GM21825 (cell line): ENCODE measurements at regions not wholly inside any gene's neighbourhood (a gene's known extent, or its start where the extent isn't known, plus 50 kb on each side); places are given as distances from the start of the nearest gene placed in this dataset.

Experiments used
- ATAC-seq: cut with Tn5 transposase; IDR thresholded peaks from one replicate; pipeline ENCODE4 v1.9.1; 2021; ENCODE audit warnings: mild to moderate bottlenecking, moderate library complexity; ENCODE audit not compliant: unreplicated experiment

DNA sequence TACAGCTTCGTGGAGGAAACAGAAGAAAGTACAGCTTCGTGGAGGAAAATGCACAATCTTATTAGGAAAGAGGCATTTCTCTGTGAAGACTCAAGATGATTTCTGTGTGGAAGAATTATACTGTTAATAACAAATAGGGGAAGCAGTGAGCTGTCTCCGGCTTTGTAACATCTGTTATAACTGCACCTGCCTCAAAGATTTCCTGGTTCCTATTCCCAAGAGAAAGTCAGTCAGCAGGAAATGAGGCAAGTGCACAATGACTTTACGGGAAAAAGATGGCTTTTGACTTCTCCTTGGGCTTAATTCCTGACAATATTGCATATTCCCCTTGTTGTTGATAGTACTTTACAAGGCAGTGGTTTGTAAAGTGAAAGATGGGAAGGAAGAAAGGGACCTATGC is 538.5 kb downstream of the BMP2 start:
- no peak for ATAC-seq

GRCh38 chr20:7308163-7308562 is 540.7 kb downstream of the BMP2 start:
- ATAC-seq, result no peak

DNA sequence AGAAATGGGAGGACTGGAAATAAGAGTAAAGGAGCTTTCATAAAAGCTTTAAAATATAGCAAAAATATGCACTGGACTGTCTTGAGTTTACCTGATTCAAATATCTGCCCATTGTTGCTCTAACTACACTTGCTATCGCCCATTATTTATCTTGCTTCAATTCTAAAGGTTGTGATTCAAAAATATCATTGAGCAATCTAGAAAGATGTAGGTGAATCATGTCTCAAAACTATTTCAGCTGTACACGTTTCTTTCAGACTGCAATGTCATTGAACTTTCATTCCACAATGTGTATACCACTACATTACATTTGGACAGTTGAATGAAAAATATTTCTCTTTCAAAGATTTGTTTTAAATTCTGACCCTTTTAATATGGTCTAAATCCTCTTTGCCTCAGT is 545.6 kb downstream of the BMP2 start:
- no peak for ATAC-seq

GRCh38 chr20:7323957-7324356 is 556.5 kb downstream of the BMP2 start:
- no peak for ATAC-seq

DNA sequence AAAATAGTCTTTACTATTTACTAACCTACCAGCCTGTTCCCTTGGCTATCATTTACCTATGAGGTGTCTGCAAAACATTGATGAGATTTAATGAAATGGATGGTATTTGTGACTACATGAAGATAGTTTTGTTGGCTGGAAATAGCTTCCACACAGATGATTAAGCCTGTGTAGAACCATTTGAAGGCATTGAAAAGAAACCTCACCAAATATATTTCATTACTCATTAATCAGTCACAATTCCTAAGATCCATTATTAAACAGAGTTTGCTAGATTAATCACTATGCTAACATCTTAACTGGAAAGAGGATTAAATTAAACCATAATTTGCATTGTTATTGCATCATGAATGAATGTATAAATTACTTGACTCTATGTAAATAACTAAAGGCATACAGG is 560.3 kb downstream of the BMP2 start:
- no peak for ATAC-seq

DNA sequence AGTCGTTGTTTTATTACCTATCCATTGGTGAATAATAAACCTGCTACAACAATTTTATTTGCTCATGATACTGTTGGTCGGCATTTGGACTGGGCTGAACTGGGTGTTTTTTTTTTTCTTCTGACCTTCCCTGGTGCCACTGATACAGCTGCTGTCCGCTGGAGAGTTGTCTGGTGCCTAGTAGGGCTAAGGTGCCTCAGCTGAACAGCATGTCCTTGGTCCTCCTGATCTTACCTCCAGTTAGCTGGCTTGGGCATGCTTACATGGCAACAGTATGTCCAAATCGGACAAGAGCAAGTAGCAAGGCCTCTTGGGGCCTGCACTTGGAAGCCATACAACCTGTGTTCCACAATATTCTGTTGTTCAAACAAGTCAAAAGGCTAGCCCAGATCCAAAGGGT is 563.4 kb downstream of the BMP2 start:
- ATAC-seq, result no peak

- ATAC-seq, result no peak
Measured at GRCh38 chr20:7332169-7332568, 564.7 kb downstream of the BMP2 start.

- no peak for ATAC-seq
Measured at GRCh38 chr20:7333841-7334240, 566.4 kb downstream of the BMP2 start.

DNA sequence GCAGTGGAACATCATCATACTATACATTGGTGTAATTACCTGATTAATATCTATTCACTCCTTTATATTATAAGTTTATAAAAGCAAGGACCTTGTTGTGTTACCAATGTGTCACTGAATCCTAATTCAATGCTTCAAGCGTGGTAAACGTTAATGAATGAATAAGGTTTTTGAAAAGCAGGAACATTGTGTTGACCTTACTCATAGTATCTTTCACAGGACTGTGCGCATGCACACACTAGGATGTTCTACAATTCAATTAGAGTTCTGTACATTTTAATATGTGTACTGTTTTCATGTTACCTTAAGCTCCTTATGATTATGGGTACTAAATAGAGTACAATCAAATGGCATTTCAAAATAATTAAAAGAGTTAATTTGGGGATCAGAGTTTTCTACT is 578.5 kb downstream of the BMP2 start:
- no peak for ATAC-seq

DNA sequence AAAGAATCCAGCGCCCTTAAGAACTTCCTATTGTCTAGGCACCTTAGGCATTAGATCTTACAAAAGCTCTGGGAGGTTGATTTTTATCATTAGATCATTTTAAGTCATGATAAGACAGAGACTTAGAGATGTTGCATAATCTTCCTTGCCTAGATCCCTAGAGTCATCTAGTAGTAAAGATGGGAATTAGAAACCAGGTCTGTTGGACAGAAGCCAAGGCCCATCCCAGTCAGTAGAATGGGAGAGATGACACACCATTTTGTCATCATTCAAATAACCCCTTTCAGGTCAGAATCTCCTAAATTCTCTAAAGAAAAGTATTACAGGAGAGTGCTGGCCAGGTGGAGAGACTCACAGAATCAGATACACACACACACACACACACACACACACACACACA is 579.1 kb downstream of the BMP2 start:
- no peak for ATAC-seq

- ATAC-seq, result no peak
Measured at GRCh38 chr20:7347409-7347808, 579.9 kb downstream of the BMP2 start.

DNA sequence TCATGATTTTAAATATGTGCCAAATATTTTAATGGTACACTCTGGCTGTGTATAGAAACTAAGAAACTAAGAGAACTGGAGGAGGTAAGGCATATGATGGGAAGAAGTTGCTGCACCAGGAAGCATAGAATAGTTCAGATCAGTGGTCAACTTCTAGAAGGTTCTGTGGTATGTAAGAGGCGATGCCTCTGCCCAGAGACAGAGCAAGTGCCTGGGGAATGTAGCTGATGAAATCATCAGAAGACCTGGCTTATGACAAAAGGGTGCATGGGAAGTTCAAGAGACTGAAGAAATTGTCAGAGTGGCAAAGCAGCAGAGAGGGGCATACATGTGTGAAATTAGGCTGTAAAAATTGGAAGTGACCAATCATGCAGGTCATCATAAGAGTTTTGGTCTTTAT is 580.8 kb downstream of the BMP2 start:
- no peak for ATAC-seq

GRCh38 chr20:7352165-7352564 is 584.7 kb downstream of the BMP2 start:
- no peak for ATAC-seq

DNA sequence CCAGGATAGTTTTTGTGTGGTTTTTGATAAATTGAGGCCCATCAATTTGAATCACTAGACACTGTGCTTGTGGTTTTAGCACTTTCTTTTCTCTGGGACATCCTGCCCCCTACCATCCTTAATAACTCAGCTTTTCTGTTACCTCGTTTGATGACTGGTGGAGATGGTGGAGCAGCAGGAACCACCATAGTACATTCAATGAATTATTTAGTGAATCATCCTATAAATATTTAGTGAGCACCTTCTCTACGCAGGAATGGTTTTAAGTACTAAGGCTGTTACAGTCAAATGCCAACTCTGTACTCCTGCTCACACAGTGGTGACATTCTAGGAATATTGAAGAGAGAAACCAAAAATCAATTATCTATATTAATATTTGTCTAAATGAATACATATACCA is 585.2 kb downstream of the HAO1 start:
- no peak for ATAC-seq

DNA sequence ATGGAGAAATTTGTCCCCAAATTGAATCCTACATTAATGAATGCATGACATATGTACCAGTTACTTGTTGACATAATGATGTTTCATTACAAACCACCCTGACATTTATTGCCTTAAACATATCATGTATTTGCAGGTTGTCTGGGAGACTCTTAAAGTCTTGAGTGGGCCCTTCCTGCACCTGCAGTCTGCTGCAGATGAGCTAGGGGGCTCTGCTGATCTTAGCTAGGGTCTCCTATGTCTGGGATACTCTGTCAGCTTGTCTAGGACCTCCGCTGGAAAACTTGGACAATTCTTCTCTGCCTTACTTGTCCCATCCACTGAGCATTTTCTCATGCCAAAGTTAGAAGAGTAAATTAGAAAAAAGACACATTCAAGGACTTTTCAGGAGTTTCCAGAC is 581.6 kb downstream of the HAO1 start:
- ATAC-seq, result no peak

- ATAC-seq, result no peak
Measured at GRCh38 chr20:7359739-7360138, 580.5 kb downstream of the HAO1 start.

DNA sequence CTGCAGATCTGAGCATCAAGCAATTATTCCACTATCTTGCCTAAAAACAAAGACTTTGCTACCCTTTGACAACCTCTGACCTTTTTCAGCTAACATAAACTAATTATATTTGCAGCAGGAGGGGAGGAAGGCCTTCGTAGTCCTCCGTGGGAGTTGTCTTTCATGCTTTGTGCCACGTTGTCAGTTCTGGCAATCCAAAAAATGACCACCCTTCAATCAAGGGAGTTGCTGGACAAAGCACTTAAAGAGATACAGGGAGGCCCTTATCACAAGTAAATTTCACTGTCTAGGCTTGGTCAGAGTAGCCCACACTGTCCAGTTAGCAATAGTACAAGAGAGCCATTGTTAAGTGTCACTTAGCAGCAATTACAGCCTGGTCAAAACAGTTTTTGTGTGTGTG is 578.9 kb downstream of the HAO1 start:
- no peak for ATAC-seq

GRCh38 chr20:7361931-7362330 is 578.3 kb downstream of the HAO1 start:
- ATAC-seq, result no peak

DNA sequence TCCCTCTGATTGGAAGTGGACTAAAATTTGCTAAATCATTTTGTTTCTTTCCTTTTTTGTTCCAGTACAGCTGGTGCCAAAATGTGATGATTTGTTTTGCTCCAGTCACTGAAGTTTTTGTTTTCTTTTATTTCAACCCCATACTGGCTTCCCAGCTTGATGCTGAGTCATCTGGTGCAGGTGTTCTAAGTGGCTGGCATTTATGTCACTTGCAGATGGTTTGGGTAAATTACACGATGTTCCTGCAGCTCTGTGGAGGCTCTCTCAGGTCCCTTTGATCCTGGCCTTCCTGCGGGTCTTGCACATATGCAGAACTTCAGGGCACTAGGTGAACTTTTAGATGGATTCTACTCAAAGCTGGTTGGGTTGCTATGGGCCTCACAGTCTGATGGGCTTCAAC is 577.7 kb downstream of the HAO1 start:
- no peak for ATAC-seq

GRCh38 chr20:7366189-7366588 is 574.1 kb downstream of the HAO1 start:
- no peak for ATAC-seq

- ATAC-seq, result no peak
Measured at GRCh38 chr20:7371518-7372163, 568.6 kb downstream of the HAO1 start.

DNA sequence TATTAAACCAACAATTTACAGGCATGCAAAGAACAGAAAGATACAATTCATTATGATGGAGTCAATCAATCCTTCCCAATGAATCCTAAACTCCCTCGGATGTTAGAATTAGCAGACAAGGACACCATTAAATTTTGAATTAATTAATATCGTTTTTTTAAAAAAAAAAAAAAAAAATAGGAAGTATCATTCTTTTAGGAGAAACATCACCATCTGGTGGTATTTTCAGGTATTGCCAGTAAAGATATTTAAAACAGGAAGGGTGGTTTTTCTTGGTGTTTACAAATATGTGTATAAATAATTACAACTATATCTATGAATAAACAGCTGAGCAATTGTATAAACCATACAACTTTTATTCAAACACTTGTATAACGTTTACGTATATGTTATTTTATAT is 564.4 kb downstream of the HAO1 start:
- ATAC-seq, result no peak

GRCh38 chr20:7378864-7379605 is 561.2 kb downstream of the HAO1 start:
- no peak for ATAC-seq
